Endodermal cell (in vitro differentiated cells): ENCODE measurements at regions not wholly inside any gene's neighbourhood (a gene's known extent, or its start where the extent isn't known, plus 50 kb on each side); places are given as distances from the start of the nearest gene placed in this dataset.
"Not testable (repeated sequence)": the region's sequence is repeated elsewhere in the genome, so short reads cannot be mapped to it uniquely, and the experiment has no call there.

ENCODE experiments used
- DNase-seq: peaks from one replicate; pipeline ENCODE4 v3.0.0-alpha.2; 2017
- H3K27ac ChIP-seq: 2 replicates; pipeline ENCODE4 v1.5.1; 2013; ENCODE audit warnings: mild to moderate bottlenecking, low read depth, low read length, moderate library complexity
- H3K27me3 ChIP-seq: 2 replicates; pipeline ENCODE4 v1.6.1; 2013; ENCODE audit warnings: mild to moderate bottlenecking, low read length, moderate library complexity; ENCODE audit not compliant: insufficient read depth, control insufficient read depth, poor library complexity, severe bottlenecking
- H3K36me3 ChIP-seq: 2 replicates; pipeline ENCODE4 v1.7.0; 2013; ENCODE audit warnings: mild to moderate bottlenecking, low read length, moderate library complexity; ENCODE audit not compliant: control insufficient read depth, insufficient read depth
- H3K4me1 ChIP-seq: one replicate; pipeline ENCODE4 v1.7.0; 2013; ENCODE audit warnings: low read length; ENCODE audit not compliant: control insufficient read depth, insufficient read depth
- H3K4me3 ChIP-seq: 2 replicates; pipeline ENCODE4 v1.5.1; 2013; ENCODE audit warnings: mild to moderate bottlenecking, low read length, moderate library complexity
- H3K9ac ChIP-seq: 2 replicates; pipeline ENCODE4 v1.6.1; 2013; ENCODE audit warnings: mild to moderate bottlenecking, low read length, moderate library complexity; ENCODE audit not compliant: poor library complexity, severe bottlenecking; ENCODE audit errors: extremely low read depth
- H3K9me3 ChIP-seq: 2 replicates; pipeline ENCODE4 v1.6.1; 2013; ENCODE audit warnings: mild to moderate bottlenecking, low read length, moderate library complexity; ENCODE audit not compliant: control insufficient read depth
- H3K27ac Mint-ChIP-seq: 2 replicates; pipeline ENCODE4 v1.8.0; 2020; ENCODE audit warnings: mixed read lengths
- H3K27me3 Mint-ChIP-seq: 2 replicates; pipeline ENCODE4 v1.8.0; 2021; ENCODE audit warnings: mild to moderate bottlenecking, mixed read lengths; ENCODE audit not compliant: insufficient read depth
- H3K36me3 Mint-ChIP-seq: 2 replicates; pipeline ENCODE4 v1.8.0; 2020; ENCODE audit warnings: low read depth, mixed read lengths
- H3K4me1 Mint-ChIP-seq: 2 replicates; pipeline ENCODE4 v1.8.0; 2020; ENCODE audit warnings: mixed read lengths
- H3K4me3 Mint-ChIP-seq: 2 replicates; pipeline ENCODE4 v1.8.0; 2020; ENCODE audit warnings: mild to moderate bottlenecking, moderate library complexity, mixed read lengths
- H3K9me3 Mint-ChIP-seq: 2 replicates; pipeline ENCODE4 v1.8.0; 2020; ENCODE audit warnings: mild to moderate bottlenecking, mixed read lengths
- CTCF ChIP-seq: fragments of 200-600 bp; sonication (generic); conservative IDR thresholded peaks from 2 replicates; pipeline ENCODE4 v1.5.0; 2021; ENCODE audit warnings: antibody characterized with exemption, mild to moderate bottlenecking
- WGBS, 2 experiments: methylation state at CpG; one replicate each; pipeline versions ENCODE4 v1.1.5 to v1.1.7; 2013; ENCODE audit warnings: missing lambda C conversion rate in 2 of 2, mixed read lengths in 1 of 2; ENCODE audit not compliant: insufficient coverage in 1 of 2, insufficient read length in 1 of 2; 5-methylcytosine and 5-hydroxymethylcytosine counted together

GRCh38 chr12:84159260-84159659 lies 753.3 kb downstream of the SLC6A15 start:
- no peak for DNase-seq
- H3K36me3 Mint-ChIP-seq, result no peaks in the 10 kb centered on the region
- no peaks in the 10 kb centered on the region for H3K9me3 ChIP-seq
- no peak overlapping the region for H3K4me3 ChIP-seq
- H3K27me3 Mint-ChIP-seq, result no peaks in the 10 kb centered on the region
- H3K9ac ChIP-seq, result no peak overlapping the region
- peaks cover 4% of the 10 kb centered on the region for H3K9me3 Mint-ChIP-seq
- no peaks in the 10 kb centered on the region for H3K4me1 Mint-ChIP-seq
- no peaks in the 10 kb centered on the region for H3K4me1 ChIP-seq
- H3K36me3 ChIP-seq, result no peaks in the 10 kb centered on the region
- TF ChIP-seq CTCF, result no peak
- H3K27ac Mint-ChIP-seq, result no peak overlapping the region
- no peaks in the 10 kb centered on the region for H3K27me3 ChIP-seq
- no peak overlapping the region for H3K27ac ChIP-seq
- 90% methylated on average over 1 of the region's 1 CpG; no CpG with 5 or more reads in 1 of the 2 experiments for WGBS, 2 experiments
- no peak overlapping the region for H3K4me3 Mint-ChIP-seq

GRCh38 chr12:84157170-84157569 lies 755.4 kb downstream of the SLC6A15 start:
- H3K4me3 Mint-ChIP-seq, result no peak overlapping the region
- Histone ChIP-seq H3K9me3 (no peaks in the 10 kb centered on the region), H3K36me3 (no peaks in the 10 kb centered on the region), H3K9ac (no peak overlapping the region), H3K4me3 (no peak overlapping the region), H3K27ac (no peak overlapping the region), H3K4me1 (no peaks in the 10 kb centered on the region), H3K27me3 (no peaks in the 10 kb centered on the region)
- peaks cover 8% of the 10 kb centered on the region for H3K9me3 Mint-ChIP-seq
- H3K4me1 Mint-ChIP-seq, result no peaks in the 10 kb centered on the region
- no peak for TF ChIP-seq CTCF
- H3K36me3 Mint-ChIP-seq, result no peaks in the 10 kb centered on the region
- no peak overlapping the region for H3K27ac Mint-ChIP-seq
- no peaks in the 10 kb centered on the region for H3K27me3 Mint-ChIP-seq
- WGBS, 2 experiments, result no CpG with 5 or more reads among the region's 1 CpG
- no peak for DNase-seq

GRCh38 chr12:84154991-84155930 lies 757.3 kb downstream of the SLC6A15 start:
- peaks cover 14% of the 10 kb centered on the region for H3K9me3 Mint-ChIP-seq
- not testable (repeated sequence) for H3K4me1 ChIP-seq, H3K27ac Mint-ChIP-seq, DNase-seq, H3K4me3 Mint-ChIP-seq, H3K27ac ChIP-seq, H3K4me3 ChIP-seq, H3K27me3 Mint-ChIP-seq, H3K9me3 ChIP-seq, H3K36me3 ChIP-seq, H3K27me3 ChIP-seq, H3K9ac ChIP-seq, H3K36me3 Mint-ChIP-seq, H3K4me1 Mint-ChIP-seq
- 96% methylated on average over 29 of the region's 30 CpGs; no CpG with 5 or more reads in 1 of the 2 experiments for WGBS, 2 experiments

- not testable (repeated sequence) for H3K27me3 Mint-ChIP-seq, H3K27ac ChIP-seq, H3K4me1 Mint-ChIP-seq, DNase-seq, H3K9me3 ChIP-seq, H3K4me3 Mint-ChIP-seq, H3K4me3 ChIP-seq, H3K36me3 ChIP-seq, H3K4me1 ChIP-seq, H3K36me3 Mint-ChIP-seq, H3K9ac ChIP-seq, H3K27ac Mint-ChIP-seq, H3K27me3 ChIP-seq
- WGBS, 2 experiments, result 94 to 95% methylated on average over 10 to 14 of the region's 15 CpGs
- H3K9me3 Mint-ChIP-seq, result peaks cover 20% of the 10 kb centered on the region
Observed at GRCh38 chr12:84154439-84154990, 758.1 kb downstream of the SLC6A15 start.
